H1 (cell line): ENCODE measurements at regions not wholly inside any gene's neighbourhood (a gene's known extent, or its start where the extent isn't known, plus 50 kb on each side); places are given as distances from the start of the nearest gene placed in this dataset.

ENCODE experiments used
- CHD2 ChIP-seq: IDR thresholded peaks from 2 replicates; pipeline ENCODE4 v1.6.1; 2012; ENCODE audit warnings: low read length, improper control_type of control experiment
- EGR1 ChIP-seq: IDR thresholded peaks from 2 replicates; pipeline ENCODE4 v1.6.1; 2011; ENCODE audit warnings: low read depth, low read length, borderline replicate concordance
- GABPA ChIP-seq: IDR thresholded peaks from 2 replicates; pipeline ENCODE4 v1.6.1; 2011; ENCODE audit warnings: mild to moderate bottlenecking, low read length, moderate library complexity, borderline replicate concordance; ENCODE audit not compliant: insufficient read depth
- JUND ChIP-seq: IDR thresholded peaks from 2 replicates; pipeline ENCODE4 v1.6.1; 2011; ENCODE audit warnings: mild to moderate bottlenecking, improper control_type of control experiment, low read length
- POLR2A ChIP-seq, 2 experiments: IDR thresholded peaks; 1 replicate in 1 of 2; 2 replicates in 1 of 2; pipeline ENCODE4 v1.6.1; 2011; ENCODE audit warnings: low read depth in 2 of 2, low read length in 2 of 2, mild to moderate bottlenecking in 2 of 2; ENCODE audit errors: control extremely low read depth in 1 of 2
- RXRA ChIP-seq: IDR thresholded peaks from 2 replicates; pipeline ENCODE4 v1.6.1; 2011; ENCODE audit warnings: low read depth, mild to moderate bottlenecking, low read length, moderate library complexity; ENCODE audit not compliant: insufficient read depth
- SIN3A ChIP-seq, 2 experiments: IDR thresholded peaks in 1 of 2; conservative IDR thresholded peaks in 1 of 2; 2 replicates each; pipeline ENCODE4 v1.6.1; 2011 to 2012; ENCODE audit warnings: low read length in 2 of 2, improper control_type of control experiment in 1 of 2, low read depth in 1 of 2, mild to moderate bottlenecking in 1 of 2
- SP1 ChIP-seq: IDR thresholded peaks from 2 replicates; pipeline ENCODE4 v1.6.1; 2011; ENCODE audit warnings: low read depth, low read length
- TF ChIP-seq, protein P1 (sequence below), 3 experiments: IDR thresholded peaks; 1 replicate in 2 of 3; 2 replicates in 1 of 3; pipeline versions ENCODE4 v1.5.1 to v1.6.1; 2011; ENCODE audit warnings: low read length in 3 of 3, mild to moderate bottlenecking in 3 of 3, inconsistent platforms in 2 of 3, low read depth in 1 of 3, moderate library complexity in 1 of 3; ENCODE audit not compliant: insufficient read depth in 1 of 3; ENCODE audit errors: control extremely low read depth in 1 of 3
- TF ChIP-seq, protein P2 (sequence below): IDR thresholded peaks from 2 replicates; pipeline ENCODE4 v1.6.1; 2012; ENCODE audit warnings: inconsistent platforms

DNA sequence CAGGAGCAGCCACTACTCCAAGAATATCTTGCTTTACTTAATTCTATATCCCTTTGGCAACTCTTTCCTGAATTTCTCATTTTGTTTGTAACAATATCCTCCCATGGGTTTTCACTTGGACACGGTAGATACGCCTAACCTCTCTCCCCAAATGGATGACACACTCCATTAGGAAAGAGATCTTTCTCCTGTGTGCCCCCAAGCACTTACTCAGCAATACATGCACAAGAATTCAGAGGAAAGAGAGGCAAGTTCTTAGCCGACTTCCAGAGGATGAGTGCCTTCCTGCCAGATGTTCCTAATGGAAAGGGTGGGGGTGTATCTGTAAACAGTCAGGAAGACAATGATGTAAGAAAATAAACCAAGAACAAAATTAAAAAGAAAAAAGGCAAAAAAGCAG, 844.5 kb downstream of the NLGN4Y start:
- TF ChIP-seq GABPA: no peak
- no peak for TF ChIP-seq EGR1
- no peak for TF ChIP-seq CHD2
- TF ChIP-seq POLR2A (IDR thresholded peaks at IDR 0.05; ENCODE audit: control extremely low read depth in 1 of 2, low read depth in 2 of 2, low read length in 2 of 2): no peak
- TF ChIP-seq RXRA: no peak
- TF ChIP-seq, protein P1, sequence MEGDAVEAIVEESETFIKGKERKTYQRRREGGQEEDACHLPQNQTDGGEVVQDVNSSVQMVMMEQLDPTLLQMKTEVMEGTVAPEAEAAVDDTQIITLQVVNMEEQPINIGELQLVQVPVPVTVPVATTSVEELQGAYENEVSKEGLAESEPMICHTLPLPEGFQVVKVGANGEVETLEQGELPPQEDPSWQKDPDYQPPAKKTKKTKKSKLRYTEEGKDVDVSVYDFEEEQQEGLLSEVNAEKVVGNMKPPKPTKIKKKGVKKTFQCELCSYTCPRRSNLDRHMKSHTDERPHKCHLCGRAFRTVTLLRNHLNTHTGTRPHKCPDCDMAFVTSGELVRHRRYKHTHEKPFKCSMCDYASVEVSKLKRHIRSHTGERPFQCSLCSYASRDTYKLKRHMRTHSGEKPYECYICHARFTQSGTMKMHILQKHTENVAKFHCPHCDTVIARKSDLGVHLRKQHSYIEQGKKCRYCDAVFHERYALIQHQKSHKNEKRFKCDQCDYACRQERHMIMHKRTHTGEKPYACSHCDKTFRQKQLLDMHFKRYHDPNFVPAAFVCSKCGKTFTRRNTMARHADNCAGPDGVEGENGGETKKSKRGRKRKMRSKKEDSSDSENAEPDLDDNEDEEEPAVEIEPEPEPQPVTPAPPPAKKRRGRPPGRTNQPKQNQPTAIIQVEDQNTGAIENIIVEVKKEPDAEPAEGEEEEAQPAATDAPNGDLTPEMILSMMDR (IDR thresholded peaks at IDR 0.05; ENCODE audit: control extremely low read depth in 1 of 3, insufficient read depth in 1 of 3, low read depth in 1 of 3, low read length in 3 of 3): no peak
- no peak for TF ChIP-seq JUND
- TF ChIP-seq, protein P2, sequence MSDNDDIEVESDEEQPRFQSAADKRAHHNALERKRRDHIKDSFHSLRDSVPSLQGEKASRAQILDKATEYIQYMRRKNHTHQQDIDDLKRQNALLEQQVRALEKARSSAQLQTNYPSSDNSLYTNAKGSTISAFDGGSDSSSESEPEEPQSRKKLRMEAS: no peak
- TF ChIP-seq SP1: no peak
- TF ChIP-seq SIN3A (conservative IDR thresholded peaks at IDR 0.05 in 1 of 2, IDR thresholded peaks at IDR 0.05 in 1 of 2; ENCODE audit: low read depth in 1 of 2, low read length in 2 of 2): no peak
